ENCODE measurements at regions not wholly inside any gene's neighbourhood (a gene's known extent, or its start where the extent isn't known, plus 50 kb on each side); places are given as distances from the start of the nearest gene placed in this dataset.

- TF ChIP-seq CTCF (IDR thresholded peaks at IDR 0.05), result no peak
- TF ChIP-seq POLR2A (IDR thresholded peaks at IDR 0.05), result no peak
These were observed 90.9 kb upstream of the SOX4 start for GRCh38 chr6:21502682-21503081.
